AG04450 (cell line): ENCODE measurements at regions not wholly inside any gene's neighbourhood (a gene's known extent, or its start where the extent isn't known, plus 50 kb on each side); places are given as distances from the start of the nearest gene placed in this dataset.

Experiments
- CTCF ChIA-PET: fragments of 300-600, 350-600 bp; formaldehyde crosslinking; extraction: SDS; loops from one replicate; lab custom pipeline; 2022; ENCODE audit warnings: antibody characterized with exemption, inconsistent platforms; lab: Charles Lee
- POLR2A ChIA-PET: fragments of 350-600 bp; formaldehyde crosslinking; extraction: SDS; loops from one replicate; lab custom pipeline; 2021; ENCODE audit warnings: antibody characterized with exemption, inconsistent platforms; lab: Yijun Ruan, JAX
- DNase-seq: peaks from one replicate; pipeline ENCODE4 v3.0.0-alpha.2; 2011; ENCODE audit warnings: low read depth, low spot score
- H3K27ac ChIP-seq: one replicate; pipeline ENCODE4 v1.5.1; 2012; ENCODE audit warnings: low read depth, low read length, control low read depth
- H3K27me3 ChIP-seq: one replicate; pipeline ENCODE4 v1.6.0; 2012; ENCODE audit warnings: low read length; ENCODE audit not compliant: control insufficient read depth, insufficient read depth
- H3K4me3 ChIP-seq: 2 replicates; pipeline ENCODE4 v1.5.1; 2011; ENCODE audit warnings: mild to moderate bottlenecking, low read depth, low read length, control low read depth
- H3K9me3 ChIP-seq: 2 replicates; pipeline ENCODE4 v1.5.1; 2012; ENCODE audit warnings: low read length; ENCODE audit not compliant: control insufficient read depth, insufficient read depth
- TF ChIP-seq, protein P1 (sequence below): IDR thresholded peaks from 2 replicates; pipeline ENCODE4 v1.5.1; 2011; ENCODE audit warnings: low read depth, low read length, control low read depth, inconsistent platforms

GRCh38 chr5:130893006-130893405, 272.1 kb downstream of the HINT1 start:
- ChIA-PET POLR2A (no interaction called here), CTCF (no interaction called here)
- Histone ChIP-seq H3K4me3 (no peak overlapping the region), H3K27me3 (no peaks in the 10 kb centered on the region), H3K27ac (no peak overlapping the region), H3K9me3 (peaks cover 4% of the 10 kb centered on the region; the same call in 1 of the 2 replicates)
- TF ChIP-seq, protein P1, sequence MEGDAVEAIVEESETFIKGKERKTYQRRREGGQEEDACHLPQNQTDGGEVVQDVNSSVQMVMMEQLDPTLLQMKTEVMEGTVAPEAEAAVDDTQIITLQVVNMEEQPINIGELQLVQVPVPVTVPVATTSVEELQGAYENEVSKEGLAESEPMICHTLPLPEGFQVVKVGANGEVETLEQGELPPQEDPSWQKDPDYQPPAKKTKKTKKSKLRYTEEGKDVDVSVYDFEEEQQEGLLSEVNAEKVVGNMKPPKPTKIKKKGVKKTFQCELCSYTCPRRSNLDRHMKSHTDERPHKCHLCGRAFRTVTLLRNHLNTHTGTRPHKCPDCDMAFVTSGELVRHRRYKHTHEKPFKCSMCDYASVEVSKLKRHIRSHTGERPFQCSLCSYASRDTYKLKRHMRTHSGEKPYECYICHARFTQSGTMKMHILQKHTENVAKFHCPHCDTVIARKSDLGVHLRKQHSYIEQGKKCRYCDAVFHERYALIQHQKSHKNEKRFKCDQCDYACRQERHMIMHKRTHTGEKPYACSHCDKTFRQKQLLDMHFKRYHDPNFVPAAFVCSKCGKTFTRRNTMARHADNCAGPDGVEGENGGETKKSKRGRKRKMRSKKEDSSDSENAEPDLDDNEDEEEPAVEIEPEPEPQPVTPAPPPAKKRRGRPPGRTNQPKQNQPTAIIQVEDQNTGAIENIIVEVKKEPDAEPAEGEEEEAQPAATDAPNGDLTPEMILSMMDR = no peak
- DNase-seq = no peak

DNA sequence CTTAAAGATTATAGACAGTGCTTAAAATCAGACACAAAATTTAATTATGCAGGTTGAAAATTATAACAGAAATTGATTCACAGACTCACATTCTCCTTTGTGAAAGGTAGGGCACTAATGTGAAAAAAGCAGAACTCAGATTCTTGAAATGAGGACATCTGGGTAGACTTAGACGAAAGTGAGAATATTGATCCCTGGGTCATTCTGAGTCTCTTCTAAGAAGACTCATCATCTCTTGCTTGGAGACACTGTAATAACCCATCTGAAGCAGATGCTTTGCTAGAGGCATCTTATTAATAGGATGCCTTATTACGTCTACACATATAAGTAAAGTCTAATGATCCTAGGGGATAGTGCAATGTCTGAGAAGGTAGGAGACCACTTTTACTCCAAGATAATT, 274.4 kb downstream of the HINT1 start:
- no peak overlapping the region for H3K27ac ChIP-seq
- TF ChIP-seq, protein P1 = no peak
- H3K27me3 ChIP-seq = no peaks in the 10 kb centered on the region
- no peaks in the 10 kb centered on the region; the same call in 1 of the 2 replicates for H3K9me3 ChIP-seq
- ChIA-PET POLR2A (no interaction called here), CTCF (no interaction called here)
- DNase-seq = no peak
- H3K4me3 ChIP-seq = no peak overlapping the region

GRCh38 chr5:130885691-130886090, 279.4 kb downstream of the HINT1 start:
- Histone ChIP-seq H3K27me3 (no peaks in the 10 kb centered on the region), H3K27ac (no peak overlapping the region), H3K9me3 (no peaks in the 10 kb centered on the region; the same call in 1 of the 2 replicates), H3K4me3 (no peak overlapping the region)
- no peak for DNase-seq
- CTCF ChIA-PET = no interaction called here
- POLR2A ChIA-PET = no interaction called here
- TF ChIP-seq, protein P1 = no peak

- H3K27ac ChIP-seq = no peak overlapping the region
- TF ChIP-seq, protein P1 = no peak
- CTCF ChIA-PET = no interaction called here
These were observed 280.0 kb downstream of the HINT1 start for GRCh38 chr5:130885027-130885426.

DNA sequence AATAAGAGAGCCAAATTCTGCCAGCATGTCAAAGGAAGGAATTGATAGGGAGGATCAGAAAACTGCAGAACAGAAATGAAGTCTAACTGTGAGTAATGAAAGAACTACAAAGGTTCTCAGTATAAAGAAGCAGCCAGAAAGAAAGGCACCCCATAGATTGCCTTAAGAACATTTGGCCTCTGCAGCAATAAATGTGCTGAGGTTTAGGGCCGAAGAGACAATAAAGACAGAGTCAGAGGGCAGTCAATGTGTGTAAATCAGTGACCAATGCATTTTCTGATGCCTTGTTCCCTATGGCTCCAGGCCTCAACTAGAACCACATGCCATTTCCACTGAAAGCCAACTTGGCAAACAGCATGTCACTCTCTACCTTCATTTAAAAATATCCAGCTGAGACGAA, 281.0 kb downstream of the HINT1 start:
- Histone ChIP-seq H3K27ac (no peak overlapping the region), H3K4me3 (no peak overlapping the region), H3K9me3 (no peaks in the 10 kb centered on the region), H3K27me3 (no peaks in the 10 kb centered on the region)
- ChIA-PET POLR2A (no interaction called here), CTCF (interaction anchor here (0.9 to 1.0 kb wide), 2 partner anchors 13 to 226 kb away, joined by 3 read pairs; no protein-coding TSS in a partner anchor)
- TF ChIP-seq, protein P1 = no peak
- no peak for DNase-seq

More at GRCh38 chr5:130885027-130885426, 280.0 kb downstream of the HINT1 start:
- POLR2A ChIA-PET = no interaction called here
- no peak for DNase-seq
- Histone ChIP-seq H3K4me3 (no peak overlapping the region), H3K27me3 (no peaks in the 10 kb centered on the region), H3K9me3 (no peaks in the 10 kb centered on the region; the same call in 1 of the 2 replicates)
